ENCODE measurements at regions not wholly inside any gene's neighbourhood (a gene's known extent, or its start where the extent isn't known, plus 50 kb on each side); places are given as distances from the start of the nearest gene placed in this dataset.

- no peaks in the 10 kb centered on the region for H3K4me1 ChIP-seq
- H3K27me3 ChIP-seq: no peaks in the 10 kb centered on the region
- no peak for TF ChIP-seq POLR2A (IDR thresholded peaks at IDR 0.05)
- no peak for TF ChIP-seq EP300 (IDR thresholded peaks at IDR 0.05)
- TF ChIP-seq CTCF (IDR thresholded peaks at IDR 0.05): no peak
- TF ChIP-seq POLR2AphosphoS5 (IDR thresholded peaks at IDR 0.05): no peak
- no peak for ATAC-seq
- H3K4me3 ChIP-seq: no peak overlapping the region
- H3K9me3 ChIP-seq: peaks cover 0 to 62% (median 0%) of the 10 kb centered on the region in 3 donors
- H3K36me3 ChIP-seq: no peaks in the 10 kb centered on the region
- no peak overlapping the region for H3K27ac ChIP-seq
Observed at GRCh38 chr6:148671952-148672351, 74.9 kb upstream of the UST start.

GRCh38 chr6:148674306-148674705 lies 72.5 kb upstream of the UST start:
- no peaks in the 10 kb centered on the region for H3K36me3 ChIP-seq
- H3K4me1 ChIP-seq: no peaks in the 10 kb centered on the region
- TF ChIP-seq POLR2A (IDR thresholded peaks at IDR 0.05) (no peak), CTCF (IDR thresholded peaks at IDR 0.05) (no peak), POLR2AphosphoS5 (IDR thresholded peaks at IDR 0.05) (no peak), EP300 (IDR thresholded peaks at IDR 0.05) (no peak)
- ATAC-seq: no peak
- 93% methylated on average over 1 of the region's 1 CpG; no CpG with 5 or more reads in 1 of the 2 donors for WGBS, 2 donors (ENCODE audit: low coverage in 1 of 2)
- peaks cover 0 to 38% (median 0%) of the 10 kb centered on the region in 3 donors for H3K9me3 ChIP-seq
- no peak overlapping the region for H3K27ac ChIP-seq
- no peaks in the 10 kb centered on the region for H3K27me3 ChIP-seq
- no peak overlapping the region for H3K4me3 ChIP-seq

- WGBS, 2 donors (ENCODE audit: low coverage in 1 of 2): 79 to 85% methylated on average over 7 to 8 of the region's 8 CpGs
Observed at GRCh38 chr6:148677594-148678476, 69.0 kb upstream of the UST start.

GRCh38 chr6:148678682-148679081 lies 68.1 kb upstream of the UST start:
- TF ChIP-seq POLR2AphosphoS5 (IDR thresholded peaks at IDR 0.05): no peak
- no peak for TF ChIP-seq POLR2A (IDR thresholded peaks at IDR 0.05)
- TF ChIP-seq CTCF (IDR thresholded peaks at IDR 0.05): no peak
- no peak for TF ChIP-seq EP300 (IDR thresholded peaks at IDR 0.05)
- 97% methylated on average over 3 of the region's 4 CpGs; no CpG with 5 or more reads in 1 of the 2 donors for WGBS, 2 donors (ENCODE audit: low coverage in 1 of 2)
- ATAC-seq: no peak

More at GRCh38 chr6:148677594-148678476, 69.0 kb upstream of the UST start:
- TF ChIP-seq POLR2A (IDR thresholded peaks at IDR 0.05): no peak
- TF ChIP-seq POLR2AphosphoS5 (IDR thresholded peaks at IDR 0.05): no peak
- TF ChIP-seq CTCF (IDR thresholded peaks at IDR 0.05): no peak
- no peak for TF ChIP-seq EP300 (IDR thresholded peaks at IDR 0.05)
- H3K27me3 ChIP-seq: no peaks in the 10 kb centered on the region
- H3K4me3 ChIP-seq: no peak overlapping the region
- peaks cover 0 to 8% (median 0%) of the 10 kb centered on the region in 3 donors for H3K9me3 ChIP-seq
- no peak for ATAC-seq
- no peak overlapping the region for H3K27ac ChIP-seq
- no peaks in the 10 kb centered on the region for H3K36me3 ChIP-seq
- no peaks in the 10 kb centered on the region for H3K4me1 ChIP-seq

GRCh38 chr6:148681666-148682065 lies 65.2 kb upstream of the UST start:
- ATAC-seq: no peak
- no peak overlapping the region for H3K27ac ChIP-seq
- H3K36me3 ChIP-seq: no peaks in the 10 kb centered on the region
- no peaks in the 10 kb centered on the region for H3K4me1 ChIP-seq
- H3K27me3 ChIP-seq: no peaks in the 10 kb centered on the region
- H3K9me3 ChIP-seq: no peaks in the 10 kb centered on the region
- 63 to 89% methylated on average over 1 of the region's 1 CpG for WGBS, 2 donors (ENCODE audit: low coverage in 1 of 2)
- TF ChIP-seq POLR2AphosphoS5 (IDR thresholded peaks at IDR 0.05) (no peak), CTCF (IDR thresholded peaks at IDR 0.05) (no peak), EP300 (IDR thresholded peaks at IDR 0.05) (no peak), POLR2A (IDR thresholded peaks at IDR 0.05) (no peak)
- no peak overlapping the region for H3K4me3 ChIP-seq

More at GRCh38 chr6:148678682-148679081, 68.1 kb upstream of the UST start:
- H3K9me3 ChIP-seq: peaks cover 0 to 4% (median 0%) of the 10 kb centered on the region in 3 donors
- no peaks in the 10 kb centered on the region for H3K27me3 ChIP-seq
- no peaks in the 10 kb centered on the region for H3K4me1 ChIP-seq
- no peak overlapping the region for H3K4me3 ChIP-seq
- no peak overlapping the region for H3K27ac ChIP-seq
- no peaks in the 10 kb centered on the region for H3K36me3 ChIP-seq
